MM.1S (cell line): ENCODE measurements at regions not wholly inside any gene's neighbourhood (a gene's known extent, or its start where the extent isn't known, plus 50 kb on each side); places are given as distances from the start of the nearest gene placed in this dataset.
"Not testable (repeated sequence)": the region's sequence is repeated elsewhere in the genome, so short reads cannot be mapped to it uniquely, and the experiment has no call there.

Experiments
- DNase-seq: peaks from one replicate; pipeline ENCODE4 v3.0.0-alpha.2; 2015
- H2AFZ ChIP-seq: fragments of 300-600 bp; sonication (generic); 2 replicates; pipeline ENCODE4 v1.6.0; 2016; ENCODE audit warnings: antibody characterized with exemption, low read length
- H3F3A ChIP-seq: fragments of 300-600 bp; sonication (generic); 2 replicates; pipeline ENCODE4 v1.6.1; 2016; ENCODE audit warnings: mild to moderate bottlenecking, antibody characterized with exemption, low read length, moderate library complexity, mixed read lengths; ENCODE audit not compliant: insufficient read depth
- H3K27ac ChIP-seq: fragments of 300-600 bp; sonication (generic); 2 replicates; pipeline ENCODE4 v1.5.1; 2016; ENCODE audit warnings: mild to moderate bottlenecking, low read length
- H3K27me3 ChIP-seq: fragments of 300-600 bp; sonication (generic); replicated peaks from 2 replicates; pipeline ENCODE4 v1.6.0; 2016; ENCODE audit warnings: low read length; ENCODE audit not compliant: insufficient read depth
- H3K36me3 ChIP-seq: fragments of 300-600 bp; sonication (generic); replicated peaks from 2 replicates; pipeline ENCODE4 v1.6.1; 2016; ENCODE audit warnings: mild to moderate bottlenecking, low read length, mixed read lengths; ENCODE audit not compliant: insufficient read depth
- H3K4me1 ChIP-seq: fragments of 300-600 bp; sonication (generic); 2 replicates; pipeline ENCODE4 v1.6.1; 2016; ENCODE audit warnings: low read length, mixed read lengths
- H3K4me2 ChIP-seq: fragments of 300-600 bp; sonication (generic); 2 replicates; pipeline ENCODE4 v1.6.0; 2016; ENCODE audit warnings: low read depth, low read length
- H3K4me3 ChIP-seq: fragments of 300-600 bp; sonication (generic); 2 replicates; pipeline ENCODE4 v1.5.1; 2016; ENCODE audit warnings: low read length, mixed read lengths
- H3K79me2 ChIP-seq: fragments of 300-600 bp; sonication (generic); 2 replicates; pipeline ENCODE4 v1.6.1; 2016; ENCODE audit warnings: mixed run types, low read length, mixed read lengths
- H3K9ac ChIP-seq: fragments of 300-600 bp; sonication (generic); 2 replicates; pipeline ENCODE4 v1.6.1; 2016; ENCODE audit warnings: low read length, mixed read lengths
- H3K9me2 ChIP-seq: fragments of 300-600 bp; sonication (generic); replicated peaks from 2 replicates; pipeline ENCODE4 v1.6.1; 2016; ENCODE audit warnings: mild to moderate bottlenecking, low read length, mixed read lengths; ENCODE audit not compliant: insufficient read depth
- H3K9me3 ChIP-seq: fragments of 300-600 bp; sonication (generic); replicated peaks from 2 replicates; pipeline ENCODE4 v1.6.1; 2016; ENCODE audit warnings: mild to moderate bottlenecking, low read length, mixed read lengths; ENCODE audit not compliant: insufficient read depth
- H4K20me1 ChIP-seq: fragments of 300-600 bp; sonication (generic); 2 replicates; pipeline ENCODE4 v1.6.1; 2016; ENCODE audit warnings: mild to moderate bottlenecking, low read length, moderate library complexity, mixed read lengths; ENCODE audit not compliant: insufficient read depth
- EZH2 ChIP-seq: fragments of 300-600 bp; sonication (generic); optimal IDR thresholded peaks from 2 replicates; pipeline ENCODE3; 2017; ENCODE audit warnings: low read depth, mild to moderate bottlenecking, antibody characterized with exemption, low read length, mixed read lengths
- EZH2phosphoT487 ChIP-seq: fragments of 300-600 bp; sonication (generic); IDR thresholded peaks from 2 replicates; pipeline ENCODE4 v1.6.1; 2018; ENCODE audit warnings: antibody characterized with exemption, low read length
- TF ChIP-seq, protein P1 (sequence below): fragments of 300-600 bp; sonication (generic); IDR thresholded peaks from 2 replicates; pipeline ENCODE4 v1.5.1; 2016; ENCODE audit warnings: antibody characterized with exemption, low read length, mixed read lengths

DNA sequence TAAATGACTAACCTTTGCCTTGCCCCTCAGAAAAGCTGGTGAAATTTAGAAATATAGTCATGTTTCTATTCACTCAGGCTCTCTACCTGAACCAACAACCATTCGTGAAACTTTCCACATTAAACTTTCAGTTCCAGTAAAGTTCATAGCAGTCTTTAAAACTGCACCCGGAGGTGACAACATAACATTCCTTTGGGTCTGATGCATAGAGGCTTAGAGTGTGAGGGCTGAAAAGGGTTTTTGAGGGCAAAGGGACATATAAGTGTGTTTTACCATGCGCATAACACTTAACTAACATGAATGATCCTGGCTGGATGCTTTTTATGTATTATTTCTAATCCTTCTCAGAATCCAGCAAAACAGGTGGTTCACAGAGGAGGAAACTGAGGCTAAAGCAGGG lies 471.7 kb upstream of the MCTP2 start:
- DNase-seq: no peak
- no peaks in the 10 kb centered on the region for H3K27me3 ChIP-seq
- no peak overlapping the region for H3K4me3 ChIP-seq
- no peak overlapping the region for H2AFZ ChIP-seq
- TF ChIP-seq EZH2 (no peak), EZH2phosphoT487 (no peak)
- TF ChIP-seq, protein P1, sequence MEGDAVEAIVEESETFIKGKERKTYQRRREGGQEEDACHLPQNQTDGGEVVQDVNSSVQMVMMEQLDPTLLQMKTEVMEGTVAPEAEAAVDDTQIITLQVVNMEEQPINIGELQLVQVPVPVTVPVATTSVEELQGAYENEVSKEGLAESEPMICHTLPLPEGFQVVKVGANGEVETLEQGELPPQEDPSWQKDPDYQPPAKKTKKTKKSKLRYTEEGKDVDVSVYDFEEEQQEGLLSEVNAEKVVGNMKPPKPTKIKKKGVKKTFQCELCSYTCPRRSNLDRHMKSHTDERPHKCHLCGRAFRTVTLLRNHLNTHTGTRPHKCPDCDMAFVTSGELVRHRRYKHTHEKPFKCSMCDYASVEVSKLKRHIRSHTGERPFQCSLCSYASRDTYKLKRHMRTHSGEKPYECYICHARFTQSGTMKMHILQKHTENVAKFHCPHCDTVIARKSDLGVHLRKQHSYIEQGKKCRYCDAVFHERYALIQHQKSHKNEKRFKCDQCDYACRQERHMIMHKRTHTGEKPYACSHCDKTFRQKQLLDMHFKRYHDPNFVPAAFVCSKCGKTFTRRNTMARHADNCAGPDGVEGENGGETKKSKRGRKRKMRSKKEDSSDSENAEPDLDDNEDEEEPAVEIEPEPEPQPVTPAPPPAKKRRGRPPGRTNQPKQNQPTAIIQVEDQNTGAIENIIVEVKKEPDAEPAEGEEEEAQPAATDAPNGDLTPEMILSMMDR: no peak
- no peak overlapping the region for H3K4me2 ChIP-seq
- H3K4me1 ChIP-seq: no peaks in the 10 kb centered on the region
- no peak overlapping the region for H3K9ac ChIP-seq
- H4K20me1 ChIP-seq: no peaks in the 10 kb centered on the region
- no peaks in the 10 kb centered on the region for H3K79me2 ChIP-seq
- H3K9me3 ChIP-seq: no peaks in the 10 kb centered on the region
- no peaks in the 10 kb centered on the region for H3K9me2 ChIP-seq
- no peaks in the 10 kb centered on the region for H3F3A ChIP-seq
- no peak overlapping the region for H3K27ac ChIP-seq
- H3K36me3 ChIP-seq: no peaks in the 10 kb centered on the region

DNA sequence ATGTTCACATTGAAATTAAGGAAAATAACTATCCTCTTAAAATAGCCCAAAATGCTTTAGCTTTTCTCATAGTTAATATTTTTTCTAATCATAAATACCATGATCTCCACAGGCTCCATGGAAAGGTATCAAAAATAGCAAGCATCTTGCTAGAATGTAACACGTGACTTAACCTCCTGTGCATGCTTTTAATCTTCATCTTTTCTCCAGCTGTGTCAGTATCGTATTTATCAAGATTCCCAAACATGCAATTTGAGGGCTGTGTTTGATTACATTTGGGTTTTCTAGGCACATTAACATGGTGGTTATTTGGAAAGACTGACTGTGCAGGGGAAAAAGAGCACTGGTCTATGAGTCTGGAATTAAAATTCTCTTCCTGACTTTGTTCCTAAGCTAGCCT lies 472.5 kb upstream of the MCTP2 start:
- H3K79me2 ChIP-seq: no peaks in the 10 kb centered on the region
- no peak overlapping the region for H3K9ac ChIP-seq
- H3K36me3 ChIP-seq: no peaks in the 10 kb centered on the region
- no peaks in the 10 kb centered on the region for H3K27me3 ChIP-seq
- no peaks in the 10 kb centered on the region for H4K20me1 ChIP-seq
- H3K4me2 ChIP-seq: no peak overlapping the region
- no peak overlapping the region for H3K27ac ChIP-seq
- DNase-seq: no peak
- H3K4me1 ChIP-seq: no peaks in the 10 kb centered on the region
- H3K9me2 ChIP-seq: no peaks in the 10 kb centered on the region
- no peak overlapping the region for H3K4me3 ChIP-seq
- no peaks in the 10 kb centered on the region for H3K9me3 ChIP-seq
- TF ChIP-seq EZH2phosphoT487: no peak
- TF ChIP-seq EZH2: no peak
- TF ChIP-seq, protein P1: no peak
- H3F3A ChIP-seq: no peaks in the 10 kb centered on the region
- no peak overlapping the region for H2AFZ ChIP-seq

DNA sequence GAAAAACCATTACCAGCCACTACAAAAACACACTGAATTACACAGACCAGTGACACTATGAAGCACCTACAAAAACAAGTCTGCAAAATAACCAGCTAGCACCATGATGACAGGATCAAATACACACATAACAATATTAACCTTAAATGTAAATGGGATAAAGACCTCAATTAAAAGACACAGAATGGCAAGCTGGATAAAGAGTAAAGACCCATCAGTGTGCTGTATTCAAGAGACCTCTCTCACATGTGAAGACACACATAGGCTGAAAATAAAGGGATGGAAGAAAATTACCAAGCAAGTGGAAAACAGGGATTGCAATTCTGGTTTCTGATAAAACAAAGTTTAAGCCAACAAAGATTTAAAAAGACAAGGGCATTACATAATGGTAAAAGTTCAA lies 482.7 kb upstream of the MCTP2 start:
- H3K27ac ChIP-seq: no peak overlapping the region
- H3K4me2 ChIP-seq: no peak overlapping the region
- H3K9me2 ChIP-seq: no peaks in the 10 kb centered on the region
- no peaks in the 10 kb centered on the region for H4K20me1 ChIP-seq
- H2AFZ ChIP-seq: no peak overlapping the region
- H3K4me1 ChIP-seq: no peaks in the 10 kb centered on the region
- no peaks in the 10 kb centered on the region for H3F3A ChIP-seq
- H3K79me2 ChIP-seq: no peaks in the 10 kb centered on the region
- H3K36me3 ChIP-seq: no peaks in the 10 kb centered on the region
- DNase-seq: no peak
- no peak overlapping the region for H3K4me3 ChIP-seq
- TF ChIP-seq EZH2phosphoT487: no peak
- TF ChIP-seq EZH2: no peak
- TF ChIP-seq, protein P1: no peak
- no peaks in the 10 kb centered on the region for H3K9me3 ChIP-seq
- no peaks in the 10 kb centered on the region for H3K27me3 ChIP-seq
- no peak overlapping the region for H3K9ac ChIP-seq

DNA sequence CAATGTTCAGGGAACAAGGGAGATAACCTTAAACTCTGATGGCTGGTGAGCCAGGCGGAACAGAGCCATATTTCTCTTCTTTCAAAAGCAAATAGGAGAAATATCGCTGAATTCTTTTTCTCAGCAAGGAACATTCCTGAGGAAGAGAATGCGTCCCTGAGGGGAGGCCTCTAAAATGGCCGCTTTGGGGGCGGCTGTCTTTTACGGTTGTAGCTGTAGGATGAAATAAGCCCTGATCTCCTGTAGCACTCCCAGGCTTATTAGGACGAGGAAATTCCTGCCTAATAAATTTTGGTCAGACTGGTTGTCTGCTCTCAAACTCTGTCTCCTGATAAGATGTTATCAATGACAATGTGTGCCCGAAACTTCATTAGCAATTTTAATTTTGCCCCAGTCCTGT lies 496.4 kb upstream of the MCTP2 start:
- H3K27ac ChIP-seq, H4K20me1 ChIP-seq, H3K9ac ChIP-seq, H3K27me3 ChIP-seq, H3K4me3 ChIP-seq, H3K4me1 ChIP-seq, H3K9me2 ChIP-seq, H3K36me3 ChIP-seq, H3K9me3 ChIP-seq, H3K79me2 ChIP-seq, H2AFZ ChIP-seq, H3F3A ChIP-seq, DNase-seq, H3K4me2 ChIP-seq: not testable (repeated sequence)
